NCI-H2107 treated with DMSO at 0.1 percent for 48 hours (cell line): ENCODE measurements at regions not wholly inside any gene's neighbourhood (a gene's known extent, or its start where the extent isn't known, plus 50 kb on each side); places are given as distances from the start of the nearest gene placed in this dataset.
"Not testable (repeated sequence)": the region's sequence is repeated elsewhere in the genome, so short reads cannot be mapped to it uniquely, and the experiment has no call there.

ENCODE experiments used
- DNase-seq: peaks from one replicate; lab custom pipeline; 2025; ENCODE audit not compliant: unreplicated experiment; lab: John Stamatoyannopoulos, UW

DNA sequence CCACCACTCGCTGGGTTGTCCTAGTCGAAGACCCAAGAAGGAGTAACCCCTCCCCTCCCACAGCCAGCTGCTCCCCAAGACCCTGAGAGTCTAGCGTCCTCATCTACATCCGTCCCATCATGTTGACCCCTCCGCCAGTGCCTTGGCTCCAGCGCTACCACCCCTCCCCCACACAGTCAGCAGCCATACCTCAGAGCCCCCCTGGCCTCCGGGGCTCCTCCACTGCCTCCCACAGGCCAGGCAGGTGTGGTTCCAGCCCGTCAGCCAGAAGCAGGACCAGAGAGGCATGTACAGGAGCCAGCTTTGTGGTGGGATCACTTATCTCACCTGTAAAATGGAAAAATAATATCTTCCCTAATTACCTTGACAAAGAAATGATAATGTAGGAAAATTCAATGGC, 51.5 kb upstream of the PHF21B start:
- no peak for DNase-seq

DNA sequence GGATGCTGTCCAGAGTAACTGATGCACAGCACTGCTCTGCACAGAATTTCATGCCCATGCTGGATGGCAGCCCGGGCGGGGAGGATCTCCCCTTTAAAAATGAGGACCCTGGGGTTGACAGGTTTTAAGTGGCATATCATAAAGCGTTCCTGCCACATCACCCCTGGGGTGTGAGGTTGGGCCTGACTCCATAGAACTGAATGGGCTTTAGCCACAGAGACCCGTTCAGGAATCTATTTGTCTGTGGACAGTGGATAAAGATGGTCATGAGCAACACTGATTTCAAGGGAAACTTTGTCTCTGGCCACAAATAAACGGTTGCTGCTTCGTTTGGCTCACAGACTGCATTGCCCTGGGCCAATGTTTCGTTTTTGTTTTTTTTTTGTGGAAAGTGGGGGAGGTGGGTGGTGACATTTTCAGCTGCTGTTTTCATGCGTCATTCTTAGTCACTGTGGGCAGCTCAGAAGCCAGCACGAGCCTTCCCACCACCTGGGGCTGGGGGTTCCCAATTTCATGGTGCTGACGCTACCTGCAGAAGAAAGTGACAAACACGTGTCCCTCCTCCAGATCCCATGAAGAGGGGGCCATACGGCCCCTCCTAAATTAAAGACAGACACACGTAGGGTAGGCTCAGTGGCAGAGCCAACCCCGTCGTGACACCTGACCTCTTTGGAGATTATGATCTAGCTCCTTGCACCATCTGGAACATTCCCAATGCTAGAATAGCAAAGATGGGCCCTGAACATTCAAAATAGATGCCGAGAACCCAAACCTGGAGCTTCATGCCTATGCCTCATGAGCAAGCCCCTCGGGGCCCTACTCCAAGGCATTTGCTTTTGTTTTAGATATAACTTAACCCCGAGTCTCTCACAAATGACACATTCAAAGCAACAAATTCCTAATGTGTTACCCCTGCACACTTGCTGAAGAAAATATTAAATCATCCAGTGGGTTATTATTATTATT, 54.8 kb upstream of the PHF21B start:
- no peak for DNase-seq

DNA sequence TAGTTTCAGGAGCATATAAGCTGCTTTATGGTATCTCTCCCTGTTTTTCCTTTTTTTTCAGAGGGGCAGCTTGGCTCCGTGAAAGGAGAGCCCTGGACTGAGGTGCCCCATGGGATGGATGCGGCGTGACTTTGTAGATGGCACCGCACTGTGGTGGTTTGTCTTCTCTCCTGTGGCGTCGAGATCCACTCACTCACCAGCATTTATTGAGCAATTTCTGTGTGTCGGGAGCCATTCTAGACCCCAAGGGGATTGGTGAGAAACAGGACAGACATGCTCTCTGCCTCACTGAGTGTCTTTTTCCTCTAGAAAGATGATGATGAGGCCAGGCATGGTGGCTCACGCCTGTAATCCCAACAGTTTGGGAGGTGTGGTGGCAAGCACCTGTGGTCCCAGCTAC, 55.9 kb upstream of the PHF21B start:
- no peak for DNase-seq

DNA sequence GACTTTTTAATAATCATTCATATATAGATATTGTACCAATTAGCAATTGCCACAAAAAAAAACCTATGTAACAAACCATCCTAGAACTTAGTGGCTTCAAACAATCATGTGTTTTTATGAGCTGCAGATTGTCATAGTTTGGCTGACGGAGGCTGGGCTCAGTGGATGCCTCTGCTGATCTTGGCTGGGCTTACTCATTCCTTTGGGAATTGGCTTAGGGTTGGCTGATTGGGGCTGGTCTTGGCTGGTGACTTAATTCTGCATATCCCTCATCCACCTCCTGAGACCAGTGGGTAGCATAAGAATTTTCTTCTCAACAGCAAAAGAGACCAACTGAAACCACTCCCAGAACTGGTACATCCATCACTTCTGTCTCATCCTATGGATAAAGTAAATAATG, 57.9 kb upstream of the PHF21B start:
- no peak for DNase-seq

DNA sequence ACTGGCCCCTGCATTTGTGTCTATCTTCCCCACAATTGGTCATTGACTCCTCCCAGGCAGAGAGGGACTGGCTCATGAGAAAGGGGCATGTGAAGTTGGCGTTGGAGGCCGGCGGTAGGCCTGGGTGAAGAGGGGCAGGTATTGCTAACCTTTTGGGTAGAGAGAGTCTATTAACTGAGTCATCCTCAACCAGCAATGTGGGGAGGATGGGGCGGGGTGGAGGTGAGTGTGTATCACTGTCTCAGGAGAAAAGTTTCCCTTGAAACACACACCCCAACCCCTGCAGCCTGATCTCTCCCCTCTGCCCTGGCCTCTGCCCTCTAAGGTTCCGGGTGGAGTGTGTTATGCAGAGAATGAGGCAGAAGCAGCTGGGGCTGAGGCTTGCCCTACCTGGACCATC, 60.1 kb upstream of the PHF21B start:
- no peak for DNase-seq

DNA sequence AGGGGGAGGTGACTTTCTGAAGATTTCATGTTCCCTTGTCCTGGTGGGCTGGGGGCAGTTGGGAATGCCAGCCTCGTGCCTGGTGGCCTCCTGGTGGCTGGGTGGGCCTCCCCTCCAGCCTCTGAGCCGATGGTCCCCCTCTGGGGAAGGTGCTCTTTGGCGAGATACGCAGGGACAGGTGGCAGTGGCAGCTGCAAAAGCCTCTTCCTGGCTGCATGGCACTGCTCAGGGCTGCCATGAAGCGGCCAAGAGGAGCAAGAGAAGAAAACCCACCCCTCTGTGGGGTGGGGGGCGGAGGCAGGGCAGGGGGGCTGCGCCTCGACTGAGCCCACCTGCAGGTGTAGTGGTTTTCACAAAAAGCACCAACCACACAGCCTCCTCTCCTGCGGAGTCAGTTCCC, 61.8 kb upstream of the PHF21B start:
- no peak for DNase-seq

DNA sequence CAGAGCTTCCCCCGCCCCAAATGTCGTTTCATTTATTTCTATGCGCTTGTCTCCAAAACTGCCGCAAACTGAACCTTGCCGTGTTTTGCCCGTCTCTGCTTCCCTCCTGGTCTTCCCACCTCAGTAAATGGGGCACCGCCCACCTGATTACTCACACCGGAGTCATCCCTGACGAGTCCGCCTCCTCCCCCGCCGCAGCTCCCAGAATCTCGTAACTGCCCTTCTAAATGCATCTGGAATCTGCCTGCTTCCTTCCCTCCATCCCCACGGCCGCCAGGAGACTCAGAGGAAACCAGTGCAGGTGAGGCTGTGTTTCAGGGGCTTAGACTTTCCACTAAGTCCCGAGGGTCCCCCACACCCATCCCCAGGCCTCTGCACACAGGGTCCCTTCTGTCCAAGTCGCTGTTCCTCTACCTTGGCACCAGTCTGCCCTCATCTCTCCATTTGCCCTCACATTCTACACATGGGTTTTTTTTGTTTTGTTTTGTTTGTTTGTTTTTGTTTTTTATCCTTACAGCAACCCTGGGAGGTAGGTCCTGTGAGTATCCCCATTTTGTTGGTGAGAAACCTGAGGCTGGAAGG, 62.6 kb upstream of the PHF21B start:
- DNase-seq, result no peak

DNA sequence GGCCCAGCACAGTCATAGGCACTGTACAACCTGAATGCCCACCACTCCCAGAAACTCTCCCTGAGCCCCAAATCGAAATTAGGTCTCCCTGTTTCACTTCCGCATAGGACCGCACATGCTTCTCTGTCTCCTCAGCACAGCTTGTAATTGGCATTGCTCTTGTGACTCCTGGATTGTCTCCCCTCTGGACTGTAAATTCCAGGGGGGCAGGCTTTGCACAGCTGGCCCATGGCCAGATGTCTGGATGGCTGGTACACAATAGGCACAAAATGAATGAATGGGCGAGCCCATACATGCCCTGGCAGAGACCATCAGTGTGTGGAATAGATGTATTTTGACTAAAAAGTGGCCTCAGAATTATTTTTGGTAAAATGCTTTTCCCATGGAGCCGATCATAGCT, 63.3 kb upstream of the PHF21B start:
- no peak for DNase-seq

DNA sequence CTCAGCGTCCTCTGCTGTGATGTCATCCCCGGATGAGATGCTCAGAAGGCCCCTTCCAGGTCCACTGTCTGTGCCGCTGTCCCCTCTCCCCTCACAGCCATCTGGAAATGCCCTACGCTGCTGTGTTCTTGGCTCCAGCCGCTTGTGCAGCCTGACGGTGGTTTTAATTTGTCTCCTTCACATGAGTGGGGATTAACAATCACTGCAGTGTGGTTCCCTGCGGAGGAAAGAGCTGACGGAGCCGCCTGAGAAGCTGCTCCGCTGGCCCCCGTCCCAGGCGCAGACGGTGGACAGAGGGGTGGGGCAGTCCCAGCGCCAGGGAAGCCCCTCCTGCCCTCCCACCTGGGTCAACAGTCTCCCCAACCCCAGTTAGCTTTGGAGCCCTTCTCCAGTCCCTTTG, 67.5 kb upstream of the PHF21B start:
- no peak for DNase-seq

DNA sequence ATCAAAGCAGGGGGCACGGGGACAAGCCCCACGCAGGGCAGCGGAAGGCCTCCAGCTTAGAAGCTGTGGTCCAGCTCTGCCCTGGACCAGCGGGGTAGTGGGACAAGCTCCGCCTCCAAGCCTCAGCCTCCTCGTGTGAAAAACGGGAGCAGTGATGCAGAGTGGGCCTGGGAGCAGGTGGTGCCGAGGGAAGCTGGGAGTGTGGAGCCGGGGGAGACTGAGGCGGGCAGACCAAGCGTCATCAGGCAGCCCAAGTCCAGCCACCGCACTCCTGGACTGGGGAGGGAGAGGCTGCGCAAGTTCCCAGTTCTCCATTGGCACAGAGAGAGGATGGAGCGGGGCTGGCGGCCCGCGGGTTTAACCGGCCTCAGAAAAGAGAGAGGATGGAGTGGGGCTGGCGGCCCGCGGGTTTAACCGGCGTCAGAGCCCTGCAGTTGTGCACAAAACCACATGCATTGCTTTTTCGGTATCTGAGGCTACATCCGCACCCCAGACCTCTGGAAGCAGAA, 68.1 kb upstream of the PHF21B start:
- DNase-seq, result no peak

DNA sequence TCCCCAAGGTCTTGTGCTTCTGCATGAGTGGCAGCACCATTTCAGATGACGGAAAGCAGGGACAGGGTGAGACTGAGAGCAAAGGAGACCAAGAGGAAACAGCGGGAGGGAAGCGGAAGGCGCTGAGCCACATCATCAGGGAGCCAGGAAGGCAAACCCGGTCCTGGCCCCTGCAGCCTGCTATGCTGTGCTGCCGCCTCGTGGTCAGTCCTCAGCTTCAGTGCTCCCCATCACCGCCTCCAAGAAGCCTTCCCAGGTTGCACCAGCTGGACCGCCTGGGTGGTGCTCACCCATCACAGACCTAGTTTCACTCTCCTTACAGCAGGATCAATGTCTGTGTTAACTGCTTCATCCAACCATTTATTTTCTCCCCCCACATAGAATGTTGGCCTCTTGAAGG, 73.0 kb upstream of the PHF21B start:
- DNase-seq, result no peak

DNA sequence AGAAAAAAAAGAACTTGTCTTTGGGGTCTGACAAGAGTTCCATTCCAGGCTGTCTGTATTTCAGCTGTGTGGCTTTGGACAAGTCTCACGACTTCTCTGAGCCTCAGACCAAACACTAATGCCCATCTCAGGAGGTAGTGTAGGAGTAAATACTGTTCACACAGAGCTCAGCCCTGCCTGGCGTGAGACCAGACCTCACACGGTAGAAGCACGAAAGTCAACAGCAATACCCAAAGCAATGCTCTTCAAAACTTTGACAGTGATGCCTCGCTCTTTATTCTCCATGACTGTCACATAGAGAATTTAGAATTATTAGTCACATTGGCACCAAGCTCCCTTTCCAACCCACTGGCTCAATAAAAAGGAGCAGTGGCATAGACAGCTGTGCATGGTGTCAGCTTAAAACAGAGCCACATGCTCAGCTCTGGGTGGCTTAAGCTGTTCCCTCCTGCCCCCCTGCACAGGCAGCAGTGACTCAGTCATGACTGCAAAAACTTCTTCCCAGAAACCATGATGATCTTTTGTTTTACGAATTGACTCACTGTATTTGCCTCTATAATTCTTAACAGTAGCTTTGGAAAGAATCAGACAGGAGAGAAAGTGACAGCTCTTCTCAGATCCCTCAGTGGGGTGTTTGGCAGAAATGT, 74.0 kb upstream of the PHF21B start:
- DNase-seq, result no peak

DNA sequence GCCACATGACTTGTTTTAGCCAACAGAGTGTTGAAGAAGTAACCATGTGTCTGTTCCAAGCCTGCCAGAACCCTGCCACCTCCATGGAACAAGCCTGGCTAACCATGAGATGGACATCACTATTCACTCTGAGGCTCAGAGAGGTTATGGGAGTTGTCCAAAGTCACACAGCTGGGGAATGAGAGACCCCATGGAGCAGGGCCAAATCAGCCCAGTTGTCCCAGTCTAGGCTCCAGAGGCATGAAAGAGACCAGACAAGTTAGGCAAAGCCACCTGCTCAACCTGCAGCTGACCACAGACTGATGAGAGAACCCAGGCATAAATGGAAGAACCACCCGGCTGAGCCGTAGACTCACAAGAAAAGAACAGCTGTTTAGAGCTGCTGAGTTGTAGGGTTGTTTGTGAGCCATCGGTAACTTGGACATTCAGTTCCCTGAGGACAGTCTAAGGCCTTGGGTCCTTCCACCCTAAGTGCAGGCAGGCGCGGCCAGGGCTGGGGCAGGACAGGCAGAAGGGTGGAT, 74.7 kb upstream of the PHF21B start:
- no peak for DNase-seq

DNA sequence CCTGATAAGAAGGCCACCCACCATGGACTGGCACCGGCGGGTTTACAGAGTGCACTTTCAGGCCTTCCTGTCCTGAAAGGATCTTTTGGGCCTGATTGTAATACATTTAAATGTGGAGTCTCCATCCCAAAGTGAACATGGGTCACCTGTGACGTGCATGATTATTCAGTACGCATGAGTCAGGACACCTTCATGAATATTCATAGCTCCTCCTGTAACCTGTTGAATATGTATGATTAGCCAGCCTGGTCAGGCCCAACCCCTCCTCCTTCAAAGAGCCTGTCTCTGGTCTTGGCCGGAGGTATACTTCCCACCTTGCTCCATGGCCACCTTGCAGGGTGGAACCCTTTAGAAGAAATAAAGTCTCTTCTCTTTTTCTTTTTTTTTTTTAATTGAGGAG, 75.9 kb upstream of the NUP50 start:
- DNase-seq, result no peak

DNA sequence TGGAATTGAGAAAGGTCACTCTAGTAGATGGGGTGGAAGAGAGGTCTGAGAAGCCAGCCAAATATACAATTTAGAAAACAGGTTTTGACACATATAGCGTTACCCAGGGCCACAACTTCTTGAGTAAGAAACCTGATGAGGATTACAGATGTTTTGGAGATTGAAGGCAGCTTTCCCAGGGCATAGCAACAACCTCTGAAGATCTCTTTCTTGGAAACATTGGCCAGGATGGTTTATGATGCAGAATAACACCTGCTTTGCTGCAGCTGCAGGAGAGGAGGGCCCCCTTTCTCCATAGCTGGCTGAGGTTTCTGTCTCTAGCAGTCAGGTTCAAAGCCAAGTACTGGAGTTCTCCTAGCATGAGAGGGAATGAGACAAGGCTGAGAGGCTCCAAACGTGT, 75.1 kb upstream of the NUP50 start:
- DNase-seq, result no peak

DNA sequence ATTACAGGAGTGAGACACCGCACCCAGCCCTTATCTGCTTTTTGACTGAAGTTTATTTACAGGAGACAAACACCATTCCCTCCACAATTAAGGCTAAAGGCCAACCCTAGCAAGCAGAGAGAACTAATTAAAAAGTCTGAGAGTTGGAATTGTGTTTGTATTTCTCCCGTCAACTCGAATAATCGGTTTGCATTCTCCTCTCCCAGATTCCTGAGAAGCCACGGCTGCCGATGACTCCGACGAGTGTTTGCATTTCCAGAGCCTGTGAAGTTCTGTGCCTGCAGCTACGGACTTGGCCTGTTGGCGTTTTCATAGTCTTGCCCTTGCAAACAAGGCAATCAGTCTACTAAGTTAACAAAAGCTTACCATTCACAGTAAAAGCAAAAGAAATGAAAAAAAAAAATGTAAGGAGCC, 73.2 kb upstream of the NUP50 start:
- DNase-seq, result no peak

DNA sequence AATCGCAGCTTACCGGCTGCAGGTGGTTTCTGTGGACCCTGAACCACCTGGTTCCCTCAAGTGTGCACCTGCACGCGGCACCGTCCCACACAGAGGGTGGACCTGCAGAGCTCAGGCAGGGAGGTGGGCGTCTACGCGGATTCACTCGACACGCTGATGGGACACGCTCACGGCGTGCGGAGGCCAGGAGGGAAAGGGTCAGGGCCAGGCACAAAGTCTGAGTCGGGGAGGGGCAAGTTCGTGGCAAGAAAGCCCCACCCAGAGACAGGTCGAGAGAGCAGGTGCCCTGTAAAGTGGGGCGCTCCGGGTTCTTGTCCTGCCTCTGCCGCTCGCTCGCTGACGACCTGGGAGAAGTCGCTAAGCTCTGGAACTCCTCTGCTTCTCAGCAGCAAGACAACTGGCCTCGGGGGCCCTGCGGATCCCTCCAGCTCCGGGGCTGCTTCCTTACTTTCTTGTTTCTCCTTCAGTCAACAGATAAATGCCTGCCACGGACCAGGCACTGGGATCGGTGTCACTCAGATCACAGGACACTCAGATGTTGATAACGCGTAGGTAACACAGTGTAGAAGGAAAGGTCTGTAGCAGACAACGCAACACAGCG, 72.4 kb upstream of the NUP50 start:
- no peak for DNase-seq

DNA sequence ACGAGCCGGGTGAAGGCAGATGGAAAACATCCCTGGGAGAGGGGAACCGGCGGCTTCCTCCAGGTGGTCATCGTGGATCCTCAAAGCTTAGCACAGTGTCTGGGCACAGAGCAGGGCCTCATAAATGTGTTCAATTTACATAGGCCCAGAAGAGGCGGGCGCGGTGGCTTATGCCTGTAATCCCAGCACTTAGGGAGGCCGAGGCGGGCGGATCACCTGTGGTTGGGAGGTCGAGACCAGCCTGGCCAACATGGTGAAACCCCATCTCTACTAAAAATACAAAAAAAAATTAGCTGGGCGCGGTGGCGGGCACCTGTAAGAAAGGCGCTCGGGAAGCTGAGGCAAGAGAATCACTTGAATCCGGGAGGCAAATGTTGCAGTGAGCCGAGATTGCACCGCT, 71.8 kb upstream of the NUP50 start:
- not testable (repeated sequence) for DNase-seq

DNA sequence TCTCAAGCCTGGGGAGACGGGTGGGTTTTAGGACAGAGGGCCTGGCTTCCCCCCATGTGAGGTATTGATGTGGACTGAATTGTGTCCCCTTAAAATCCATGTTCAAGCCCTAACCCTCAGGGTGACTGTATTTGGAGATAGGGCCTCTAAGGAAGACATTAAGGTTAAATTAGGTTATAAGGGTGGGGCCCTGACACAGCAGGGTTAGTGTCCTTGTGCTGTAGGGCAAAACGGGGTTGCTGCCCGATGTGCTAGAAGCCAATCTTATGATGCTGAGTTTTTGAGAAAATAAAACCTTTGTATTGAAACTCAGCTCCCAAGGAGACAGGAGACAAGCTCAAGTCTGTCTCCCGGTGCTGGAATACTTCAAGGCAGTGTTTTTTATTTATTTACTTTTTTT, 71.1 kb upstream of the NUP50 start:
- no peak for DNase-seq

DNA sequence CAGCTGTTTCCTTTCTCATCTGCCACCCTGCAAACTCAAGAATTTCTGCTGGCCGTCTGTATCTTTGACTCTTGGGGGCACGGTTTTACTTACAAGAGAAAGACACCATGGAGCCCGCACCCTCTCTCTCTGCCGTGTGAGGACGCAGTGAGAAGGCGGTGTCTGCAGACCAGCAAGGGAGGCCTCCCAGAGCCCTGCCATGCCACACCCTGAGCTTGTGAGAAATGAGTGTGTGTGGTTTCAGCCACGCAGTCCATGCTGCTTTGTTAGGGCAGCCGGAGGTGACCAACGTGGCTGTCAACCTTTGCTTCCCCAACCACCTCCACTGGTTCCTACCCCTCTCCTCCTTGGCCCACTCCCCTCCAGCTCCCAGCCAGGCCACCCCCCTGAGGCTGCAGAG, 70.1 kb upstream of the NUP50 start:
- DNase-seq, result no peak

DNA sequence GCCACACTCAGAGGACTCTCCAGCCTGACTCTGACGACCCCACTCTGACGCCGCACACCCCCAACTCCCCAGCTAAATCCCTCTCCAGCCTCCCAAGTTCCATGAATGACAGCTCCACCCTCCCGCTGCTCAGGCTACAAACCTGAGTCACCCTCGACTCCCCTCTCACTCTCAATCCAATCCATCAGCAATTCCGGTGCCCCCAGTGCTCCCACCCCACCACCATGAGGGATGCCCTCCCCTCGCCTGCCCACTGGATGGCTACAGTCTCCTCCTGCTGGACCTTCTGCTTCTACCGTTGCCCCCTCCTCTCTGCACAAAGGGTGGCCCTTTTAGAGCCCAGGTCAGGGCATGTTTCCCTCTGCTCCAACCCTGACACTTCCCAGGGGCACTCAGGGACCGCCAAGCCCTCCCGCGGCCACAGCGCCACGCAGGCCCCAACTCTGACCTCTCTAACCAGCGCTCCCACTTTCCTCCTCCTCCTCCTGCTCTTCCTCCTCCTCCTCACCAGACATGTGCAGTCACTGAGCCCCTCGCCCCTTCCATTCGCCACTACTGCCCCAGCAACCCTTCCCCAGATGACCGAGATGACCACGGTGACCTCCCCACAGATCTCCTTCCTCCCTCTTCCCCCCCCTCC, 69.5 kb upstream of the NUP50 start:
- no peak for DNase-seq
